ENCODE measurements at regions not wholly inside any gene's neighbourhood (a gene's known extent, or its start where the extent isn't known, plus 50 kb on each side); places are given as distances from the start of the nearest gene placed in this dataset.

GRCh38 chr7:7060828-7061599, 121.3 kb upstream of the C1GALT1 start:
- peak; percentile 97 for FAIRE-seq

GRCh38 chr7:7077945-7078344, 104.4 kb upstream of the C1GALT1 start:
- no peak for FAIRE-seq

GRCh38 chr7:7080802-7081201, 101.5 kb upstream of the C1GALT1 start:
- FAIRE-seq: no peak

- no peak for FAIRE-seq
These were observed 91.9 kb upstream of the C1GALT1 start for GRCh38 chr7:7090460-7090859.

- FAIRE-seq: no peak
These were observed 84.0 kb upstream of the C1GALT1 start for GRCh38 chr7:7098280-7098818.

GRCh38 chr7:7099584-7100014, 82.7 kb upstream of the C1GALT1 start:
- no peak for FAIRE-seq

- no peak for FAIRE-seq
These were observed 81.9 kb upstream of the C1GALT1 start for GRCh38 chr7:7100432-7100849.

GRCh38 chr7:7102906-7103305, 79.4 kb upstream of the C1GALT1 start:
- FAIRE-seq: no peak

- FAIRE-seq: peak; percentile 90
These were observed 78.7 kb upstream of the C1GALT1 start for GRCh38 chr7:7103343-7104313.

- FAIRE-seq: no peak
These were observed 78.0 kb upstream of the C1GALT1 start for GRCh38 chr7:7104314-7104698.

- no peak for FAIRE-seq
These were observed 77.4 kb upstream of the C1GALT1 start for GRCh38 chr7:7104971-7105370.

GRCh38 chr7:7105800-7106582, 76.4 kb upstream of the C1GALT1 start:
- FAIRE-seq: peak; percentile 41

- no peak for FAIRE-seq
These were observed 73.4 kb upstream of the C1GALT1 start for GRCh38 chr7:7108931-7109330.

- FAIRE-seq: no peak
These were observed 72.4 kb upstream of the C1GALT1 start for GRCh38 chr7:7109934-7110333.

GRCh38 chr7:7110706-7111105, 71.6 kb upstream of the C1GALT1 start:
- FAIRE-seq: no peak

GRCh38 chr7:7112868-7113267, 69.5 kb upstream of the C1GALT1 start:
- FAIRE-seq: no peak

- FAIRE-seq: no peak
These were observed 67.6 kb upstream of the C1GALT1 start for GRCh38 chr7:7114575-7115291.

GRCh38 chr7:7117935-7118586, 64.3 kb upstream of the C1GALT1 start:
- no peak for FAIRE-seq

GRCh38 chr7:7118822-7119221, 63.5 kb upstream of the C1GALT1 start:
- no peak for FAIRE-seq

- no peak for FAIRE-seq
These were observed 62.6 kb upstream of the C1GALT1 start for GRCh38 chr7:7119729-7120128.

- FAIRE-seq: no peak
These were observed 60.3 kb upstream of the C1GALT1 start for GRCh38 chr7:7122033-7122478.

All from colon (tissue), 2 donors.